OCI-LY7 (cell line): ENCODE measurements at regions not wholly inside any gene's neighbourhood (a gene's known extent, or its start where the extent isn't known, plus 50 kb on each side); places are given as distances from the start of the nearest gene placed in this dataset.
"Not testable (repeated sequence)": the region's sequence is repeated elsewhere in the genome, so short reads cannot be mapped to it uniquely, and the experiment has no call there.

Source experiments
- CTCF ChIP-seq: fragments of 200-600 bp; sonication (generic); conservative IDR thresholded peaks from 2 replicates; pipeline ENCODE4 v1.5.1; 2014; ENCODE audit warnings: mild to moderate bottlenecking, antibody characterized with exemption, low read length, moderate library complexity, mixed read lengths
- EZH2phosphoT487 ChIP-seq: fragments of 200-600 bp; sonication (generic); IDR thresholded peaks from 2 replicates; pipeline ENCODE4 v1.6.1; 2018; ENCODE audit warnings: low read depth, borderline replicate concordance, mild to moderate bottlenecking, mixed run types, antibody characterized with exemption, low read length, moderate library complexity, mixed read lengths

- TF ChIP-seq CTCF, EZH2phosphoT487: not testable (repeated sequence)
Measured at GRCh38 chr15:24437270-24437669, 238.3 kb upstream of the NPAP1 start.
